SK-N-SH treated with all-trans-retinoic acid at 6 μM for 48 hours (cell line): ENCODE measurements at regions not wholly inside any gene's neighbourhood (a gene's known extent, or its start where the extent isn't known, plus 50 kb on each side); places are given as distances from the start of the nearest gene placed in this dataset.

Experiments
- ATAC-seq: fragments of 200-7000 bp; cut with Tn5 transposase; 3 replicates; pipeline ENCODE4 v1.9.1; 2020; ENCODE audit warnings: mild to moderate bottlenecking, moderate library complexity
- BACH2 ChIP-seq: fragments of 250-450 bp; sonication (Bioruptor Pico); IDR thresholded peaks from 2 replicates; pipeline ENCODE4 v1.9.0; 2021; ENCODE audit warnings: mild to moderate bottlenecking, borderline replicate concordance
- CREB5 ChIP-seq: fragments of 250-450 bp; sonication (Bioruptor Pico); IDR thresholded peaks from 2 replicates; pipeline ENCODE4 v1.5.1; 2020; ENCODE audit warnings: low read depth, mild to moderate bottlenecking, moderate library complexity
- CSRNP3 ChIP-seq: fragments of 250-450 bp; sonication (Bioruptor Pico); IDR thresholded peaks from 2 replicates; pipeline ENCODE4 v1.5.1; 2021; ENCODE audit warnings: mild to moderate bottlenecking, moderate library complexity
- ESRRG ChIP-seq: fragments of 250-450 bp; sonication (Bioruptor Pico); IDR thresholded peaks from 2 replicates; pipeline ENCODE4 v1.6.1; 2021; ENCODE audit warnings: mild to moderate bottlenecking
- GLIS3 ChIP-seq: fragments of 250-450 bp; sonication (Bioruptor Pico); IDR thresholded peaks from 2 replicates; pipeline ENCODE4 v1.5.0; 2020; ENCODE audit warnings: mild to moderate bottlenecking, moderate library complexity
- ISL1 ChIP-seq: fragments of 250-450 bp; sonication (Bioruptor Pico); IDR thresholded peaks from 2 replicates; pipeline ENCODE4 v2.1.2; 2022; ENCODE audit warnings: mild to moderate bottlenecking, moderate library complexity
- OSR1 ChIP-seq: fragments of 250-450 bp; sonication (Bioruptor Pico); IDR thresholded peaks from 2 replicates; pipeline ENCODE4 v1.8.0; 2022; ENCODE audit warnings: moderate library complexity, mild to moderate bottlenecking, inconsistent platforms
- PATZ1 ChIP-seq: fragments of 250-450 bp; sonication (Bioruptor Pico); IDR thresholded peaks from 2 replicates; pipeline ENCODE4 v1.8.0; 2020; ENCODE audit warnings: mild to moderate bottlenecking, moderate library complexity, borderline replicate concordance
- POU6F1 ChIP-seq: fragments of 250-450 bp; sonication (Bioruptor Pico); IDR thresholded peaks from 2 replicates; pipeline ENCODE4 v1.8.0; 2021; ENCODE audit warnings: low read depth, mild to moderate bottlenecking, moderate library complexity, borderline replicate concordance
- RARB ChIP-seq: fragments of 250-450 bp; sonication (Bioruptor Pico); IDR thresholded peaks from 2 replicates; pipeline ENCODE4 v1.8.0; 2021; ENCODE audit warnings: mild to moderate bottlenecking, moderate library complexity
- SNAI2 ChIP-seq: fragments of 250-450 bp; sonication (Bioruptor Pico); IDR thresholded peaks from 2 replicates; pipeline ENCODE4 v1.5.0; 2020; ENCODE audit warnings: mild to moderate bottlenecking, moderate library complexity
- TCF4 ChIP-seq: fragments of 250-450 bp; sonication (Bioruptor Pico); IDR thresholded peaks from 2 replicates; pipeline ENCODE4 v1.8.0; 2021; ENCODE audit warnings: mild to moderate bottlenecking, moderate library complexity, borderline replicate concordance
- TOX ChIP-seq: fragments of 250-450 bp; sonication (Bioruptor Pico); IDR thresholded peaks from 2 replicates; pipeline ENCODE4 v1.8.0; 2021; ENCODE audit warnings: mild to moderate bottlenecking, moderate library complexity, borderline replicate concordance
- TSHZ2 ChIP-seq: fragments of 250-450 bp; sonication (Bioruptor Pico); IDR thresholded peaks from 2 replicates; pipeline ENCODE4 v1.5.0; 2020; ENCODE audit warnings: mild to moderate bottlenecking, moderate library complexity
- ZFP30 ChIP-seq: fragments of 450-650 bp; formaldehyde crosslinking; IDR thresholded peaks from 2 replicates; pipeline ENCODE4 v1.5.0; 2022; ENCODE audit warnings: mild to moderate bottlenecking, moderate library complexity
- ZNF70 ChIP-seq: fragments of 450-650 bp; formaldehyde crosslinking; IDR thresholded peaks from 2 replicates; pipeline ENCODE4 v1.5.0; 2020; ENCODE audit warnings: mild to moderate bottlenecking, moderate library complexity
- ZNF8 ChIP-seq: fragments of 450-650 bp; formaldehyde crosslinking; IDR thresholded peaks from 2 replicates; pipeline ENCODE4 v1.5.0; 2020; ENCODE audit warnings: mild to moderate bottlenecking, moderate library complexity

- no peak for ATAC-seq
- no peak for TF ChIP-seq SNAI2 (CRISPR knock-in tag)
- no peak for TF ChIP-seq OSR1
- TF ChIP-seq POU6F1 (CRISPR knock-in tag), result no peak
- no peak for TF ChIP-seq ZFP30 (CRISPR knock-in tag)
- no peak for TF ChIP-seq TSHZ2
- TF ChIP-seq CSRNP3, result no peak
- no peak for TF ChIP-seq ZNF70 (CRISPR knock-in tag)
- TF ChIP-seq ISL1 (CRISPR knock-in tag), result no peak
- no peak for TF ChIP-seq GLIS3 (CRISPR knock-in tag)
- TF ChIP-seq BACH2 (CRISPR knock-in tag), result no peak
- no peak for TF ChIP-seq RARB (CRISPR knock-in tag)
- no peak for TF ChIP-seq CREB5 (CRISPR knock-in tag)
- no peak for TF ChIP-seq TOX (CRISPR knock-in tag)
- no peak for TF ChIP-seq ZNF8 (CRISPR knock-in tag)
- no peak for TF ChIP-seq PATZ1
- no peak for TF ChIP-seq TCF4 (CRISPR knock-in tag)
Observed at GRCh38 chr13:104024416-104025170, 958.4 kb upstream of the SLC10A2 start.

- ATAC-seq, result no peak
Observed at GRCh38 chr13:104021806-104022397, 955.7 kb upstream of the SLC10A2 start.

GRCh38 chr13:104017317-104017716 lies 951.1 kb upstream of the SLC10A2 start:
- ATAC-seq, result no peak
- no peak for TF ChIP-seq CSRNP3
- TF ChIP-seq ESRRG (CRISPR knock-in tag), result no peak
- no peak for TF ChIP-seq OSR1

More at GRCh38 chr13:104021806-104022397, 955.7 kb upstream of the SLC10A2 start:
- TF ChIP-seq RARB (CRISPR knock-in tag), result no peak
